Adipocyte (in vitro differentiated cells): ENCODE measurements at regions not wholly inside any gene's neighbourhood (a gene's known extent, or its start where the extent isn't known, plus 50 kb on each side); places are given as distances from the start of the nearest gene placed in this dataset.
A peak's percentile ranks its signal among the peaks of the same experiment; 100 is the strongest.

ENCODE experiments used
- DNase-seq: peaks from one replicate; pipeline ENCODE4 v3.0.0-alpha.2; 2015; ENCODE audit warnings: low read depth
- H3K27me3 ChIP-seq: replicated peaks from 2 replicates; pipeline ENCODE4 v1.7.0; 2013; ENCODE audit warnings: mild to moderate bottlenecking, low read length, moderate library complexity; ENCODE audit not compliant: control insufficient read depth, insufficient read depth
- H3K36me3 ChIP-seq: 2 replicates; pipeline ENCODE4 v1.7.0; 2013; ENCODE audit warnings: low read length, mild to moderate bottlenecking, moderate library complexity; ENCODE audit not compliant: control insufficient read depth, insufficient read depth, severe bottlenecking
- H3K4me1 ChIP-seq: 2 replicates; pipeline ENCODE4 v1.7.0; 2013; ENCODE audit warnings: mild to moderate bottlenecking, low read length, moderate library complexity; ENCODE audit not compliant: control insufficient read depth, insufficient read depth
- H3K4me3 ChIP-seq: 2 replicates; pipeline ENCODE4 v1.7.0; 2013; ENCODE audit warnings: mild to moderate bottlenecking, low read length, moderate library complexity
- H3K9ac ChIP-seq: 2 replicates; pipeline ENCODE4 v1.7.0; 2013; ENCODE audit warnings: mild to moderate bottlenecking, low read length, moderate library complexity
- H3K9me3 ChIP-seq: 2 replicates; pipeline ENCODE4 v1.7.0; 2013; ENCODE audit warnings: mild to moderate bottlenecking, low read length, moderate library complexity; ENCODE audit not compliant: control insufficient read depth

DNA sequence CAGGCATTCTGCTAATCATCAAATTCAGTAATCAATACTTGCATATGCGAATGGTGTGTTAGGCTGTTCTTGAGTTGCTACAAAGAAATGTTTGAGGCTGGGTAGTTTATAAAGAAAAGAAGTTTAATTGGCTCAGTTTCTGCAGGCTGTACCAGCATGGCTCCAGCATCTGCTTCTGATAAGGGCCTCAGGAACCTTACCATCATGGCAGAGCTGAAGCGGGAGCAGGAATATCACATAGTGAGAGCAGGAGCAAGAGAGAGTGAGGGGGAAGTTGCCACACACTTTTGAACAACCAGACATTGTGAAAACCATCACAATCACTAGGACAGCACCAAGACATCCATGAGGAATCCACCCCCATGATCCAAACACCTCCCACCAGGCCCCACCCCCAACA lies 344.7 kb upstream of the FAM241A start:
- H3K36me3 ChIP-seq, result no peaks in the 10 kb centered on the region

DNA sequence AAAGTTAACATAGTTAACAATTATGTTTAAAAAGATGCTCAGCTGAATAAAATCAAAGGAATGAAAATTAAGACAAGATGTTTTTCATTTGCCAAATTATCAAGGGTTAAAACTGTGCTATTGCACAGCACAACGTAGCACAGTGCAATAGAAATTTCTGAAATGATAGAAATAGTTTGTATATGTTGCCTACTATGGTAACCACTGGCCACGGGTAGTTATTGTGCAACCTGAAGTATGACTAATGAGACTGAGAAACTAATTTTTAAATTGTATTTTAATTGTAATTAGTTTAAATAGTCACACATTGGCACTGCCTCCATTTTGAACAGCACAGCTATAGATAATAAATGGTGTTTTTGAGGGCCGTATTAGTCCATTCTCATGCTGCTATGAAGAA lies 343.1 kb upstream of the FAM241A start:
- H3K36me3 ChIP-seq, result no peaks in the 10 kb centered on the region
- peaks cover 6% of the 10 kb centered on the region for H3K27me3 ChIP-seq
- H3K4me3 ChIP-seq, result no peak overlapping the region
- H3K9ac ChIP-seq, result no peak overlapping the region
- DNase-seq, result peak; percentile 9
- no peaks in the 10 kb centered on the region for H3K9me3 ChIP-seq
- H3K4me1 ChIP-seq, result no peaks in the 10 kb centered on the region

More for the DNA sequence above, 344.7 kb upstream of the FAM241A start:
- Histone ChIP-seq H3K27me3 (no peaks in the 10 kb centered on the region), H3K4me1 (no peaks in the 10 kb centered on the region), H3K4me3 (no peak overlapping the region), H3K9ac (no peak overlapping the region), H3K9me3 (no peaks in the 10 kb centered on the region)
- no peak for DNase-seq

DNA sequence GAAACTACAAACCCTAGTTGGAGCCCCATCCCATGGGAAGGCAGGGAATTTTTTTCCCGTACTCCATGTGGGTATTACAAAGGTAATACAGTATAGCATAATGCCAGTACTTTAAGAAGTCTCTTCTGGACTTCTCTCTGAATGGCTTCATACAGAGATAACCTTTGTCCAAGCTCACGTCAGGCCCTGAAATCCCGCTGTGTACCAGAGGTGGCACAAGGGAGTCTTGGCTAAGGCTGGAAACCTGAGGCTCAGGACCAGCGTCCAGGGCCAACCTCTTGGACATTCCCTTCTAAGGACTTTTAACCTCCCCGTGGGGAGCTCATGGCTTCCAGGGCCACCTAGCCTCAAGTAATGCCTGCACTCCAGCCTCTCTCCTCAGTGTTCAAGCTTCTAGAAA lies 338.9 kb upstream of the FAM241A start:
- no peaks in the 10 kb centered on the region for H3K4me1 ChIP-seq
- H3K36me3 ChIP-seq, result no peaks in the 10 kb centered on the region
- no peak for DNase-seq
- no peak overlapping the region for H3K9ac ChIP-seq
- H3K27me3 ChIP-seq, result peaks cover 23% of the 10 kb centered on the region
- no peak overlapping the region for H3K4me3 ChIP-seq
- H3K9me3 ChIP-seq, result no peaks in the 10 kb centered on the region

DNA sequence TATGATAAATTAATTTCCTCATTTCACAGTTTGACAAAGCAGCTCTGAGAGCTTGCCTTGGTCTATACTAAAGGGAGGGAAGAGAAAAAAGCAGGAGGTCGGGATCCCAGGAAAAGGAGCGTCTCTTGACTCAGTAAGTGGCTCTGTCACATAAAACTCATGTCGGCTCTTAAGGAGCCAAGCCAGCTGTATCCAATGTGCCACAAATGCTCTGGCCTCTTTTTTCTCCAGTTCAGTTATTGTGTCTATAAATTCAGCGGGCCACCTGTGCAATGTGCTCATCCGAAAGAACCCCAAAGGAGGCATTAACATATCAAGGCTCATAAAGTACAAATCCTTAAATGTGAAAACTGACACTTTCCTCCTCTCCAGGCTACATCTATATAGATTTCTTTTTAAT lies 337.7 kb upstream of the FAM241A start:
- Histone ChIP-seq H3K4me3 (no peak overlapping the region), H3K36me3 (no peaks in the 10 kb centered on the region), H3K27me3 (peaks cover 23% of the 10 kb centered on the region), H3K9ac (no peak overlapping the region), H3K4me1 (no peaks in the 10 kb centered on the region), H3K9me3 (no peaks in the 10 kb centered on the region)
- no peak for DNase-seq

DNA sequence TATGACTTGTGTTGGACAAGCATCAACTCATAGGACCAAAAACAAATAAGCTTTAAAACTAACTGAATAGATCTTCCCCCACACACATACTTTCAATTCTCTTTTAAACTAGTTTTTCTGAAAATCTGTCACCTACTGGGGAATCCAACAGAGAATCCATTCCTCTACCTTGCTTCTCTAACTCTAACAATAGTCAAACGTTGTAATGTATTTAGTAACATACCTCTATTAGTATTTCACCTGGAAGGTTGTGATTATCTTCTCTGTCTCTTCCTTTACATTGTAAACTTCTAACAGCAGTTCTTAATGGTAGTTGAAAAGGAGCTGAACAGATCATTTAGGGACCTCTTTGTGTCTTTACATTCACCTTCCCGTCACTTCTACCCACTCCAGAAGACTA lies 337.1 kb upstream of the FAM241A start:
- no peak for DNase-seq
- H3K36me3 ChIP-seq, result no peaks in the 10 kb centered on the region
- peaks cover 23% of the 10 kb centered on the region for H3K27me3 ChIP-seq
- H3K4me1 ChIP-seq, result no peaks in the 10 kb centered on the region
- no peak overlapping the region for H3K9ac ChIP-seq
- H3K4me3 ChIP-seq, result no peak overlapping the region
- H3K9me3 ChIP-seq, result no peaks in the 10 kb centered on the region

DNA sequence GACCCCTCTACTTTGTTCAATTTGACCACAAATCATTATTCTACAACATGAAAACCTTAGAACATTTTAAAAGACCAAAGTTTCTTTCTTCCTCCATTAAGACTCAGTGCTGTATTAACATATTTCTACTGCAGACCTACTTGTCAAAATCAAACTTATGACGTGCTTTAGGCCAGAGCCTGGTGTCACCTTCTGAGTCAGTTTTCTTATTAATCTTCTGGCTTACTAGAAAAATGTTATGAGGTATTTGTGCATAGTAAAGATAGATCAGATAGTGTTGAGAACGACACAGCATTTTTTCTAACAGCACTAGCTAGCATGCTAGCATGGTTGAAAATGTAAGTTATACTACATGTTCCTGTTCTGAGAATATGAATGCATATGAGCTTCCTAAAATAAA lies 333.6 kb upstream of the FAM241A start:
- Histone ChIP-seq H3K36me3 (no peaks in the 10 kb centered on the region), H3K9me3 (peaks cover 3% of the 10 kb centered on the region), H3K27me3 (peaks cover 21% of the 10 kb centered on the region), H3K4me1 (no peaks in the 10 kb centered on the region), H3K9ac (no peak overlapping the region), H3K4me3 (no peak overlapping the region)
- no peak for DNase-seq

DNA sequence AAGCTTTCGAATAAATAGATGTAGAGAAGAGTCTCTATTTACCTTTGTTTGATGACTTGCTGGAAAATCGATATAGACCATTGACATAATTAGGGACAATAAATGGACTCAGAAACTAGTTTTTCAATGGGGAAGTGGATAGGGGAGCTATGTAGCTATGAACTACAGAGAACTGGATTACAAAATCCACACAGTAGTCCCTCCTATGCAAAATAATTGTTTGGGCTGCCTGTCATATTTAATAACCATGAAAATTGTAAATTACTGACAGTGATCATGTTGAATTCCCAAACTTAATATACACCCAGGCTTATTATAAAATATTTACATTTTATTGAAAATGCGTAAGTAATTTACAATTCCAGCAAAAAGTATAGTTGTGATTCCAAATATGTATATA lies 333.1 kb upstream of the FAM241A start:
- DNase-seq, result no peak
- Histone ChIP-seq H3K36me3 (no peaks in the 10 kb centered on the region), H3K27me3 (peaks cover 17% of the 10 kb centered on the region), H3K9ac (no peak overlapping the region), H3K9me3 (peaks cover 8% of the 10 kb centered on the region), H3K4me3 (no peak overlapping the region), H3K4me1 (no peaks in the 10 kb centered on the region)

DNA sequence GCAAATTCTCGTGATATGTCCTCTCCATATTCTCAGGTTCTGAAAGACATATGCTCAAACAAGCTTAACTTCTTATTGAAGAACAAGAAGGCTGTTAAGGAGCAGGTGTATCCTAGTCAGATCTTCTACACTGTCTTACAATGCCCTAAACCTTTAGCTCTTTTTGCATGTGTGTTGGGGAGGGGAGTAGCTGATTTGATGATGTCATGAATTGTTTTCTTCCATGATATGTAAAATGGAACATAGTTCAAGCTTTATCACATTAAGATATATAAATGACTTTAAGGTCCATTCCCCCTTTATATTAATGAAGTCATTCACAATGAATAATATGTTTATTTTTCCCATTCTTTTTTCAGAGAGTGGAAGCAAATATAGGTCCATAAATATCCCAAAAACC lies 332.5 kb upstream of the FAM241A start:
- no peak overlapping the region for H3K4me3 ChIP-seq
- H3K9me3 ChIP-seq, result peaks cover 13% of the 10 kb centered on the region
- no peak for DNase-seq
- no peaks in the 10 kb centered on the region for H3K36me3 ChIP-seq
- H3K9ac ChIP-seq, result no peak overlapping the region
- no peaks in the 10 kb centered on the region for H3K4me1 ChIP-seq
- peaks cover 11% of the 10 kb centered on the region for H3K27me3 ChIP-seq

DNA sequence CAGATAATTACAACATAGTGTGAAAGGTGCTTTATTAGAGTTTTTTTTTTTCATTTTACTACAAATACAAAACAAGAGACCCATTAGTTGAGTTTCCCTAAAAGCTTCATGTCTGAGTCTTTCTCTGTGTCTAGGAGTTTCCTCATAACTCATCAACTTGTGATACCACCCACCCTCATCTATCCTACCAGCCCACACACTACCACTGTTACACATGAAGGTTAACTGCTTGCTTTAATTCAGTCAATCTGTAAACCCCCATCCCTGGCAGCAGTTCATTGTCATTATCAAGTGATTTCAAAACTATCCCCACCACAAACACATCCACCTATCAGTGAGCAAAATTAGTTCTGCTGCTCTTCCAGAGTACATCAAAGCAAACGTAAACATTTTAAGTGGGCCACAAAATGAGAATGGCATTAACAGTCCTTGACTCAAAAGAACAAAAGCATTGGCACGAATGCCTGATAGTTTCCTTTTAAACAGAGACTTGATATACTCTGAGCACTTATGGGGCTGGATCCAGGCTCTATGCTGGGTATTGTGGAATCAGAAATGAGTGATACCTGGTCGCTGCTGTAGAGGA lies 331.6 kb upstream of the FAM241A start:
- DNase-seq, result no peak
- H3K27me3 ChIP-seq, result peaks cover 4% of the 10 kb centered on the region

DNA sequence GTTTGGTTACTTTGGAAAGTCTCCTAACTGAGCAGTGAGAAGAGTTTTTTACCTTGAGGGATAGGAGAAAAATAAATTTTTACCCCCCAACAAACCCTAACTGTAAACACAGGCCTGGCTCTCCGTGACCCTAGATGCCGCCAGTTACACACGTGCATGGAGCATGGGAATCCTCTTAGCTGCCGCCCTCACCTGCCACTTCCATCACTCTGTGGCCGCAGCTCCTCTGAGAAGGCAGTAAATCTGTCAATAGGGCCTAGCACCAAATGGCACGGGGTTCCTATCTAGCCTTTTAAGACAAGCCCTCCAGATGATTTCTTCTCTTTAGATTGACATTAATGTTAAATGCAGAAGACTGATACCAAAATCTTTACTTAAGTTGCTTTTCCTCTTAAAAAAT lies 330.3 kb upstream of the FAM241A start:
- Histone ChIP-seq H3K27me3 (no peaks in the 10 kb centered on the region), H3K9me3 (peaks cover 21% of the 10 kb centered on the region), H3K4me3 (no peak overlapping the region), H3K36me3 (no peaks in the 10 kb centered on the region), H3K9ac (no peak overlapping the region), H3K4me1 (no peaks in the 10 kb centered on the region)
- no peak for DNase-seq

More for the DNA sequence above, 331.6 kb upstream of the FAM241A start:
- Histone ChIP-seq H3K9me3 (peaks cover 21% of the 10 kb centered on the region), H3K4me1 (no peaks in the 10 kb centered on the region), H3K4me3 (no peak overlapping the region), H3K9ac (no peak overlapping the region), H3K36me3 (no peaks in the 10 kb centered on the region)

DNA sequence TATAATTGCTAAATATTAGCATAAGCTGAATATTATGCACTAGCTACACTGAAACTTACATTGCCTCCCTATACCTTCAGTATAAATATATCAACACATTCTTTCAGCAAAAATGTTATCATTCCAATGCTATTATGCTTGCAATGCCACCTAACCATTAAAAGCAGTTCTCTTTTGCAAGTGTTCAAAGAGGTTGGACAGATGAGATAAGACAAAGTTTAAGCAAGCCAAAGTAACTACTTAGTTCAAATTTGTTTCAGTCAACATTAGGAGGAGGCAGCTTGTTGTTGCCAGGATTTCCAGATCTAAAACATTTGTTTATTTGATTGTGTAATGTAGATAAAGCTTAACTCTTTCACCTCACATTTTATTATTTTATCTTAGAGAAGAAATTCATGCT lies 323.9 kb upstream of the FAM241A start:
- Histone ChIP-seq H3K9me3 (peaks cover 21% of the 10 kb centered on the region), H3K9ac (no peak overlapping the region), H3K27me3 (no peaks in the 10 kb centered on the region), H3K4me1 (no peaks in the 10 kb centered on the region), H3K4me3 (no peak overlapping the region), H3K36me3 (no peaks in the 10 kb centered on the region)
- no peak for DNase-seq

DNA sequence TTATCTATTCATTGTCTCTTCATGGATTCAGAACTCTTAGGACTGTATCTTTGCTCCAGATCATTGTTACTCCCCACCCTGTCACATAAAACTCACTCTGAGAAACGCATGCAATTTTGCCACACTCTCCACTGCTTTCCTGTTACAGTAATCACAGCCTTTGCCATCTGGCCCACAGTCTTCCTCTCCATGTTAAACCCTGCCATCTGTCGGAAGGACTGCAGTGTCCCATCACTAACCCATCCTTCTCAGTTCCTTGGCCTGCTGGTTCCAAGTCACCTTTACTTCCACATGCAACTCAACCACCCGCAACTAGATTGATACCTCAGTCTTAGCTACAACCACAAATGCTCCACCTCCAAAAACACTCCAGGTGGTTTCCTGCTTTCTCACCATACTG lies 308.7 kb upstream of the FAM241A start:
- no peak overlapping the region for H3K9ac ChIP-seq
- H3K9me3 ChIP-seq, result no peaks in the 10 kb centered on the region
- no peak for DNase-seq
- H3K27me3 ChIP-seq, result peaks cover 4% of the 10 kb centered on the region
- H3K4me1 ChIP-seq, result no peaks in the 10 kb centered on the region
- H3K36me3 ChIP-seq, result no peaks in the 10 kb centered on the region
- no peak overlapping the region for H3K4me3 ChIP-seq
